GM23338 (cell line): ENCODE measurements at regions not wholly inside any gene's neighbourhood (a gene's known extent, or its start where the extent isn't known, plus 50 kb on each side); places are given as distances from the start of the nearest gene placed in this dataset.

Experiments used
- ATAC-seq: fragments of 200-7000 bp; cut with Tn5 transposase; 3 replicates; pipeline ENCODE4 v1.9.1; 2020
- DNase-seq: peaks from one replicate; pipeline ENCODE4 v3.0.0-alpha.2; 2015; ENCODE audit warnings: low spot score
- H2AFZ ChIP-seq: fragments of 200-600 bp; sonication (generic); 2 replicates; pipeline ENCODE4 v1.8.0; 2016; ENCODE audit warnings: antibody characterized with exemption, mild to moderate bottlenecking, moderate library complexity
- H3F3A ChIP-seq: fragments of 200-600 bp; sonication (generic); replicated peaks from 2 replicates; pipeline ENCODE4 v1.8.0; 2017; ENCODE audit warnings: antibody characterized with exemption, mixed run types, low read depth
- H3K27ac ChIP-seq: fragments of 200-600 bp; sonication (generic); 2 replicates; pipeline ENCODE4 v1.6.1; 2016; ENCODE audit warnings: low read depth
- H3K27me3 ChIP-seq: fragments of 200-600 bp; sonication (generic); 2 replicates; pipeline ENCODE4 v1.8.0; 2016; ENCODE audit warnings: mild to moderate bottlenecking, mixed run types, moderate library complexity; ENCODE audit not compliant: insufficient read depth
- H3K36me3 ChIP-seq: fragments of 200-600 bp; sonication (generic); 2 replicates; pipeline ENCODE4 v1.8.0; 2016; ENCODE audit warnings: mild to moderate bottlenecking; ENCODE audit not compliant: insufficient read depth
- H3K4me1 ChIP-seq: fragments of 200-600 bp; sonication (generic); 2 replicates; pipeline ENCODE4 v1.8.0; 2016; ENCODE audit warnings: mild to moderate bottlenecking, moderate library complexity; ENCODE audit not compliant: insufficient read depth
- H3K4me2 ChIP-seq: fragments of 200-600 bp; sonication (generic); 2 replicates; pipeline ENCODE4 v1.7.1; 2017; ENCODE audit warnings: mixed run types
- H3K4me3 ChIP-seq: fragments of 200-600 bp; sonication (generic); 2 replicates; pipeline ENCODE4 v1.6.1; 2016; ENCODE audit warnings: mixed run types
- H3K79me2 ChIP-seq: fragments of 200-600 bp; sonication (generic); replicated peaks from 2 replicates; pipeline ENCODE4 v1.8.0; 2017; ENCODE audit warnings: mild to moderate bottlenecking; ENCODE audit not compliant: insufficient read depth
- H3K9me2 ChIP-seq: fragments of 200-600 bp; sonication (generic); 2 replicates; pipeline ENCODE4 v1.8.0; 2017; ENCODE audit not compliant: insufficient read depth
- H4K20me1 ChIP-seq: fragments of 200-600 bp; sonication (generic); replicated peaks from 2 replicates; pipeline ENCODE4 v1.8.0; 2017; ENCODE audit warnings: mild to moderate bottlenecking; ENCODE audit not compliant: insufficient read depth
- H3K27ac Mint-ChIP-seq: 2 replicates; pipeline ENCODE4 v1.8.0; 2020; ENCODE audit warnings: inconsistent platforms, mild to moderate bottlenecking, moderate library complexity, mixed read lengths
- H3K27me3 Mint-ChIP-seq: 3 replicates; pipeline ENCODE4 v1.8.0; 2022; ENCODE audit warnings: low read depth, mild to moderate bottlenecking, moderate library complexity, mixed read lengths, inconsistent platforms; ENCODE audit not compliant: insufficient read depth, poor library complexity
- H3K36me3 Mint-ChIP-seq: 3 replicates; pipeline ENCODE4 v1.8.0; 2021; ENCODE audit warnings: low read depth, mild to moderate bottlenecking, inconsistent platforms, moderate library complexity, mixed read lengths
- H3K4me1 Mint-ChIP-seq: 3 replicates; pipeline ENCODE4 v1.8.0; 2020; ENCODE audit warnings: mild to moderate bottlenecking, inconsistent platforms, mixed read lengths
- H3K4me3 Mint-ChIP-seq: 3 replicates; pipeline ENCODE4 v1.8.0; 2021; ENCODE audit warnings: moderate library complexity, mild to moderate bottlenecking, inconsistent platforms, mixed read lengths
- H3K9me3 Mint-ChIP-seq: 3 replicates; pipeline ENCODE4 v1.8.0; 2020; ENCODE audit warnings: moderate library complexity, mild to moderate bottlenecking, inconsistent platforms, mixed read lengths
- CREB1 ChIP-seq: fragments of 250-450 bp; sonication (Bioruptor Pico); IDR thresholded peaks from 2 replicates; pipeline ENCODE4 v1.5.0; 2020; ENCODE audit warnings: low read depth, mild to moderate bottlenecking, moderate library complexity
- CTCF ChIP-seq, 2 experiments: fragments of 200-600 bp in 1 of 2; sonication (generic) in 1 of 2; conservative IDR thresholded peaks; 2 replicates each; pipeline versions ENCODE4 v1.5.1 to v1.6.1; 2016 to 2017; ENCODE audit warnings: antibody characterized with exemption in 2 of 2, low read depth in 2 of 2, mild to moderate bottlenecking in 2 of 2, moderate library complexity in 1 of 2
- ETS1 ChIP-seq: IDR thresholded peaks from 2 replicates; pipeline ENCODE4 v1.6.1; 2016; ENCODE audit warnings: antibody characterized with exemption
- EZH2 ChIP-seq: fragments of 200-600 bp; sonication (generic); IDR thresholded peaks from one replicate; pipeline ENCODE4 v1.8.0; 2017; ENCODE audit warnings: antibody characterized with exemption, mild to moderate bottlenecking, low read depth; ENCODE audit not compliant: unreplicated experiment
- EZH2phosphoT487 ChIP-seq: fragments of 200-600 bp; sonication (generic); IDR thresholded peaks from one replicate; pipeline ENCODE4 v1.8.1; 2018; ENCODE audit warnings: antibody characterized with exemption; ENCODE audit not compliant: unreplicated experiment
- JUNB ChIP-seq: IDR thresholded peaks from one replicate; pipeline ENCODE4 v1.6.1; 2016; ENCODE audit warnings: antibody characterized with exemption; ENCODE audit not compliant: unreplicated experiment
- NANOG ChIP-seq: IDR thresholded peaks from 2 replicates; pipeline ENCODE4 v1.6.1; 2016; ENCODE audit warnings: antibody characterized with exemption, borderline replicate concordance
- POLR2AphosphoS5 ChIP-seq: IDR thresholded peaks from 2 replicates; pipeline ENCODE4 v1.6.1; 2016; ENCODE audit warnings: antibody characterized with exemption, low read depth
- REST ChIP-seq: IDR thresholded peaks from one replicate; pipeline ENCODE4 v1.6.1; 2018; ENCODE audit warnings: antibody characterized with exemption; ENCODE audit not compliant: unreplicated experiment
- STAT1 ChIP-seq: IDR thresholded peaks from one replicate; pipeline ENCODE4 v1.6.1; 2016; ENCODE audit warnings: antibody characterized with exemption; ENCODE audit not compliant: unreplicated experiment
- ZNF114 ChIP-seq: fragments of 250-450 bp; sonication (Bioruptor Pico); IDR thresholded peaks from 2 replicates; pipeline ENCODE4 v1.5.0; 2020; ENCODE audit warnings: mild to moderate bottlenecking, moderate library complexity
- ZNF331 ChIP-seq: fragments of 250-450 bp; sonication (Bioruptor Pico); IDR thresholded peaks from 2 replicates; pipeline ENCODE4 v1.5.0; 2020; ENCODE audit warnings: low read depth, mild to moderate bottlenecking, moderate library complexity
- ZNF462 ChIP-seq: fragments of 250-450 bp; sonication (Bioruptor Pico); IDR thresholded peaks from 2 replicates; pipeline ENCODE4 v1.5.0; 2020; ENCODE audit warnings: mild to moderate bottlenecking, moderate library complexity

- Histone ChIP-seq H3K4me3 (no peak overlapping the region), H3K27me3 (no peaks in the 10 kb centered on the region), H3K27ac (no peak overlapping the region), H3F3A (no peaks in the 10 kb centered on the region), H3K36me3 (no peaks in the 10 kb centered on the region), H3K4me1 (no peaks in the 10 kb centered on the region), H3K9me2 (no peaks in the 10 kb centered on the region), H3K79me2 (no peaks in the 10 kb centered on the region), H3K4me2 (no peak overlapping the region), H4K20me1 (no peaks in the 10 kb centered on the region), H2AFZ (no peak overlapping the region)
- H3K4me3 Mint-ChIP-seq: no peak overlapping the region
- no peaks in the 10 kb centered on the region for H3K36me3 Mint-ChIP-seq
- H3K27ac Mint-ChIP-seq: no peak overlapping the region
- DNase-seq (no peak), ATAC-seq (no peak)
- TF ChIP-seq EZH2 (no peak), NANOG (no peak), REST (no peak), CTCF (conservative IDR thresholded peaks at IDR 0.05; ENCODE audit: low read depth in 2 of 2) (no peak), ZNF114 (CRISPR knock-in tag) (no peak), STAT1 (no peak), JUNB (no peak), POLR2AphosphoS5 (no peak), ZNF331 (CRISPR knock-in tag) (no peak), EZH2phosphoT487 (no peak), CREB1 (CRISPR knock-in tag) (no peak), ETS1 (no peak), ZNF462 (CRISPR knock-in tag) (no peak)
- no peaks in the 10 kb centered on the region for H3K27me3 Mint-ChIP-seq
- peaks cover 3% of the 10 kb centered on the region; the same call in 2 of the 3 replicates for H3K4me1 Mint-ChIP-seq
- H3K9me3 Mint-ChIP-seq: no peaks in the 10 kb centered on the region
These were observed 348.9 kb downstream of the MATN1 start for GRCh38 chr1:30374400-30375070.
